ENCODE measurements at regions not wholly inside any gene's neighbourhood (a gene's known extent, or its start where the extent isn't known, plus 50 kb on each side); places are given as distances from the start of the nearest gene placed in this dataset.
"Not testable (repeated sequence)": the region's sequence is repeated elsewhere in the genome, so short reads cannot be mapped to it uniquely, and the experiment has no call there.

- DNase-seq, result not testable (repeated sequence)
Observed at GRCh38 chr11:3583476-3583875, 58.3 kb downstream of the ART5 start.

GRCh38 chr11:3581389-3581725 lies 60.4 kb downstream of the ART5 start:
- not testable (repeated sequence) for DNase-seq

- peak; percentile 36 to 57 for DNase-seq
Observed at GRCh38 chr11:3580487-3581388, 61.1 kb downstream of the ART5 start.

GRCh38 chr11:3579600-3580459 lies 62.0 kb downstream of the ART5 start:
- DNase-seq, result not testable (repeated sequence)

- DNase-seq, result not testable (repeated sequence)
Observed at GRCh38 chr11:3576066-3576604, 65.7 kb downstream of the ART5 start.

- not testable (repeated sequence) for DNase-seq
Observed at GRCh38 chr11:3572976-3573647, 68.7 kb downstream of the ART5 start.

- DNase-seq, result not testable (repeated sequence)
Observed at GRCh38 chr11:3571752-3572151, 70.0 kb downstream of the ART5 start.

- not testable (repeated sequence) for DNase-seq
Observed at GRCh38 chr11:3565838-3566237, 76.0 kb downstream of the ART5 start.

- DNase-seq, result peak in 1 of 2 donors; percentile 41
Observed at GRCh38 chr11:3564383-3564782, 77.4 kb downstream of the ART5 start.

GRCh38 chr11:3554621-3555020 lies 87.2 kb downstream of the ART5 start:
- DNase-seq, result peak; percentile 26 to 63

- peak; percentile 14 to 50 for DNase-seq
Observed at GRCh38 chr11:3544990-3545389, 96.8 kb downstream of the ART5 start.

- DNase-seq, result not testable (repeated sequence)
Observed at GRCh38 chr11:3538220-3538619, 103.6 kb downstream of the ART5 start.

GRCh38 chr11:3537254-3537653 lies 104.5 kb downstream of the ART5 start:
- DNase-seq, result not testable (repeated sequence)

GRCh38 chr11:3532958-3533357 lies 108.8 kb downstream of the ART5 start:
- DNase-seq, result not testable (repeated sequence)

- not testable (repeated sequence) for DNase-seq
Observed at GRCh38 chr11:3531280-3531679, 110.5 kb downstream of the ART5 start.

- DNase-seq, result not testable (repeated sequence)
Observed at GRCh38 chr11:3523567-3523966, 118.2 kb downstream of the ART5 start.

- not testable (repeated sequence) for DNase-seq
Observed at GRCh38 chr11:3520905-3521304, 120.9 kb downstream of the ART5 start.

GRCh38 chr11:3519841-3520240 lies 122.0 kb downstream of the ART5 start:
- not testable (repeated sequence) for DNase-seq

GRCh38 chr11:3516934-3517567 lies 124.7 kb downstream of the ART5 start:
- DNase-seq, result not testable (repeated sequence)

- DNase-seq, result not testable (repeated sequence)
Observed at GRCh38 chr11:3516345-3516933, 125.4 kb downstream of the ART5 start.

- DNase-seq, result peak in 1 of 2 donors; percentile 20
Observed at GRCh38 chr11:3514635-3515424, 127.0 kb downstream of the ART5 start.

Measured in CD4-positive, alpha-beta T cell treated with Interleukin-4 for 1 hour (primary cell).